ENCODE measurements at regions not wholly inside any gene's neighbourhood (a gene's known extent, or its start where the extent isn't known, plus 50 kb on each side); places are given as distances from the start of the nearest gene placed in this dataset.

DNA sequence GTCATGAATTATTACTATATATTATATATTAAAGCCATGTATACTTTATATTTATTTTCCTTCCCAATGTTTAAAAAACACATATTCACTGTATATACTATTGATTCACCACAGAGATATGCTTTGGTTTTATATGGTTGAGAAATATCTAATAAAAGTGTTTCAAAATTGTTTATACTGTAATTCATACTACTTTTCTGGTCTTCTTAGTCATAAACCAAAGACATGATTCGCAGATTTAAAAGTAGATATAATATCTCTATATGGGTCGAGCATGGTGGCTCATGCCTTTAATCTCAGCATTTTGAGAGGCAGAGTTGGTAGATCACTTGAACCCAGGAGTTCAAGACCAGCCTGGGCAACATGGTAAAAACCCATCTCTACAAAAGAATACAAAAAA is 738.4 kb downstream of the USP25 start:
- intact Hi-C loops (cut with DNase I, micrococcal nuclease), result no loop called here
- no peak for TF ChIP-seq CTCF (IDR thresholded peaks at IDR 0.05)
- no peaks in the 10 kb centered on the region for H3K4me1 ChIP-seq (ENCODE audit: low read depth)

GRCh38 chr21:16473988-16474387 is 744.2 kb downstream of the USP25 start:
- H3K4me1 ChIP-seq (ENCODE audit: low read depth), result no peaks in the 10 kb centered on the region
- no peaks in the 10 kb centered on the region for H3K36me3 ChIP-seq (ENCODE audit: low read depth)
- no peak for ATAC-seq
- H3K4me3 ChIP-seq, result no peak overlapping the region
- no peak for DNase-seq
- intact Hi-C loops (cut with DNase I, micrococcal nuclease), result no loop called here
- no peaks in the 10 kb centered on the region for H3K9me3 ChIP-seq
- no peak for TF ChIP-seq CTCF (IDR thresholded peaks at IDR 0.05)

More for the DNA sequence above, 738.4 kb downstream of the USP25 start:
- Histone ChIP-seq H3K9me3 (no peaks in the 10 kb centered on the region), H3K4me3 (no peak overlapping the region), H3K36me3 (ENCODE audit: low read depth) (no peaks in the 10 kb centered on the region)
- ATAC-seq, result no peak
- DNase-seq, result no peak

DNA sequence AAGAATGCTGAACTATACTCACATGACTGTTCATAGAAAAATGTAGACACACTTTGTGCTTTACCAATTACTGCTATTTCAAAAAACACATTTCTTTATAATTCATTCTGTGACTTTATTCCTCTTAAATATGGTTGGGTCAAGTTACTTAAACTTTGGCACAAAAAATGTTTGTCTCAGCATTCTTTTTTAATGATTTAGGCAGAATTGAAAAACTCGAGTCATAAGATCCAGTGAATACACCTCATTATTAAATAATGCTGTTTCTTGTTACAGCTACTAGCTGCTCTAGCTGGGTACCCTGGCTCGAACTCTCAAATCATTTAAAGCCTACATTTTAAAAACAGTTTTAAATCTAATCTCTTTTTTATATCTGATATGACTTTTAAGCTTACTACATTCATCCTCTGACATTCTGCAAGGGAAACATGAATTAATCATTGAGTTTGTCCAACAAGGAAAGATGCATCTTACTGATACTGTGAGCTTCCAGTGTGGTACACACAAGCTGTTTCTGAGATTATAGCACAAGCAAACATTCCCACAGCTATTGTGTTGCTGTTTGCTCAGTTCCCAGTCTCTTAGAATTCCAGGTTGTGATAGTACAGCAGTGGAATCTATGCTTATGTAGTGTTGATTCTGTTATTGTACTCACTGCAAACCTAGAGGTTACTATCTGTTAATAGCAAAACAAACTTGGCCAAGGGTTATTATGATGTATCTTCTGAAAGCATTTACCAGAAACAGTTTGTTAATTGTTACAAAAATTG is 746.5 kb downstream of the USP25 start:
- Histone ChIP-seq H3K4me3 (no peak overlapping the region), H3K4me1 (ENCODE audit: low read depth) (no peaks in the 10 kb centered on the region), H3K9me3 (no peaks in the 10 kb centered on the region), H3K36me3 (ENCODE audit: low read depth) (no peaks in the 10 kb centered on the region)
- TF ChIP-seq CTCF (IDR thresholded peaks at IDR 0.05), result no peak
- DNase-seq (no peak), ATAC-seq (no peak)
- intact Hi-C loops (cut with DNase I, micrococcal nuclease), result no loop called here

- Histone ChIP-seq H3K9me3 (peaks cover 2% of the 10 kb centered on the region), H3K4me1 (ENCODE audit: low read depth) (no peaks in the 10 kb centered on the region), H3K36me3 (ENCODE audit: low read depth) (no peaks in the 10 kb centered on the region), H3K4me3 (no peak overlapping the region)
- intact Hi-C loops (cut with DNase I, micrococcal nuclease), result no loop called here
- TF ChIP-seq CTCF (IDR thresholded peaks at IDR 0.05), result no peak
- ATAC-seq (no peak), DNase-seq (no peak)
Observed at GRCh38 chr21:16488042-16488441, 758.3 kb downstream of the USP25 start.

DNA sequence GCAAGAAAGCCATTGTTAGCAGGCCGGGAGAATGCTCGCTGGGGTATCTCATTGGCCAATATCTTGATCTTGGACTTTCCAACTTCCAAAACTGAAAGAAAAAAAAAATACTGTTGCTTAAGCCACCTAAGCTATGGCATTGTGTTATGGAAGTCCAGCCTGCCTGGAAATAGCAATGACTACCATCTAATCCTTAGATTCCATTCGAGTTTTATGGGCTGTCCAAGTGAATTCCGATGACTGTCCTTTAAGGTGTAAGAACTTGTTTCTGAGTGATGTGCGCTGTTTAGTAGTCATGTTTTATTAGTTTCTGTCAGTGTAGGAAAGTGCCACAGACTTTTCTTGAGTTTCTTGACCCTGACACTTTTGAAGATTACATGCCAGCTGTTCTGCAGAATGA is 762.6 kb downstream of the USP25 start:
- no peak for TF ChIP-seq CTCF (IDR thresholded peaks at IDR 0.05)
- no peak overlapping the region for H3K4me3 ChIP-seq
- DNase-seq (no peak), ATAC-seq (no peak)
- H3K9me3 ChIP-seq, result peaks cover 2% of the 10 kb centered on the region
- no peaks in the 10 kb centered on the region for H3K36me3 ChIP-seq (ENCODE audit: low read depth)
- intact Hi-C loops (cut with DNase I, micrococcal nuclease), result no loop called here
- no peaks in the 10 kb centered on the region for H3K4me1 ChIP-seq (ENCODE audit: low read depth)

All from mucosa of descending colon (tissue), 3 donors.